ENCODE measurements at regions not wholly inside any gene's neighbourhood (a gene's known extent, or its start where the extent isn't known, plus 50 kb on each side); places are given as distances from the start of the nearest gene placed in this dataset.

DNA sequence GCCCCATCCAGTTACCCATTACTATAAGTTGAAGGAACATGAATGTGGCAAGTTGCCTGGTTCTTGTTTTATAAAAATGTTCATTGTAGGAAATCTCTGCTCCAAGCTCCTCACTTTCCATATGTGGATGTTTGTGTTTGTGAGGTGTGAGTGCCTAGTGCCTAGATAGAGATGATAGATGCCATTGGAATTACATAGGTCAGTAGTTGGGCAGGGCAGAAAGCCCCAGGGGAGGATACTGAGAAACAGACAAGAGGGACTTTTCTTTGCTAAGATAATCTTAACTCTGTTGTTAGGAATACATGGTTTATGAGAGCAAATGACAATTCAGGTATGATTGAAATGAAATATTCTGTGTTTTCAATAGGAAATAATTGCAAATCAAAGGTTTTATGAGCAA, 226.3 kb upstream of the GRIP1 start (continued):
- TF ChIP-seq DACH1 (IDR thresholded peaks at IDR 0.05; ENCODE audit: partially characterized antibody) (no peak), MTA3 (IDR thresholded peaks at IDR 0.05; ENCODE audit: borderline replicate concordance) (no peak), SNIP1 (IDR thresholded peaks at IDR 0.05; ENCODE audit: low read depth) (no peak), TSC22D4 (tag; IDR thresholded peaks at IDR 0.05) (no peak), ZBED1 (IDR thresholded peaks at IDR 0.05) (no peak), ARID1B (IDR thresholded peaks at IDR 0.05) (no peak)
- TF ChIP-seq, protein P1, sequence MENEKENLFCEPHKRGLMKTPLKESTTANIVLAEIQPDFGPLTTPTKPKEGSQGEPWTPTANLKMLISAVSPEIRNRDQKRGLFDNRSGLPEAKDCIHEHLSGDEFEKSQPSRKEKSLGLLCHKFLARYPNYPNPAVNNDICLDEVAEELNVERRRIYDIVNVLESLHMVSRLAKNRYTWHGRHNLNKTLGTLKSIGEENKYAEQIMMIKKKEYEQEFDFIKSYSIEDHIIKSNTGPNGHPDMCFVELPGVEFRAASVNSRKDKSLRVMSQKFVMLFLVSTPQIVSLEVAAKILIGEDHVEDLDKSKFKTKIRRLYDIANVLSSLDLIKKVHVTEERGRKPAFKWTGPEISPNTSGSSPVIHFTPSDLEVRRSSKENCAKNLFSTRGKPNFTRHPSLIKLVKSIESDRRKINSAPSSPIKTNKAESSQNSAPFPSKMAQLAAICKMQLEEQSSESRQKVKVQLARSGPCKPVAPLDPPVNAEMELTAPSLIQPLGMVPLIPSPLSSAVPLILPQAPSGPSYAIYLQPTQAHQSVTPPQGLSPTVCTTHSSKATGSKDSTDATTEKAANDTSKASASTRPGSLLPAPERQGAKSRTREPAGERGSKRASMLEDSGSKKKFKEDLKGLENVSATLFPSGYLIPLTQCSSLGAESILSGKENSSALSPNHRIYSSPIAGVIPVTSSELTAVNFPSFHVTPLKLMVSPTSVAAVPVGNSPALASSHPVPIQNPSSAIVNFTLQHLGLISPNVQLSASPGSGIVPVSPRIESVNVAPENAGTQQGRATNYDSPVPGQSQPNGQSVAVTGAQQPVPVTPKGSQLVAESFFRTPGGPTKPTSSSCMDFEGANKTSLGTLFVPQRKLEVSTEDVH (IDR thresholded peaks at IDR 0.05; ENCODE audit: low read depth, partially characterized antibody): no peak
- TF ChIP-seq, protein P2, sequence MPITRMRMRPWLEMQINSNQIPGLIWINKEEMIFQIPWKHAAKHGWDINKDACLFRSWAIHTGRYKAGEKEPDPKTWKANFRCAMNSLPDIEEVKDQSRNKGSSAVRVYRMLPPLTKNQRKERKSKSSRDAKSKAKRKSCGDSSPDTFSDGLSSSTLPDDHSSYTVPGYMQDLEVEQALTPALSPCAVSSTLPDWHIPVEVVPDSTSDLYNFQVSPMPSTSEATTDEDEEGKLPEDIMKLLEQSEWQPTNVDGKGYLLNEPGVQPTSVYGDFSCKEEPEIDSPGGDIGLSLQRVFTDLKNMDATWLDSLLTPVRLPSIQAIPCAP (CRISPR knock-in tag; IDR thresholded peaks at IDR 0.05; ENCODE audit: borderline replicate concordance): no peak
- TF ChIP-seq, protein P3, sequence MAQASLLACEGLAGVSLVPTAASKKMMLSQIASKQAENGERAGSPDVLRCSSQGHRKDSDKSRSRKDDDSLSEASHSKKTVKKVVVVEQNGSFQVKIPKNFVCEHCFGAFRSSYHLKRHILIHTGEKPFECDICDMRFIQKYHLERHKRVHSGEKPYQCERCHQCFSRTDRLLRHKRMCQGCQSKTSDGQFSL (CRISPR knock-in tag; IDR thresholded peaks at IDR 0.05): no peak
- TF ChIP-seq, protein P3 (tag; IDR thresholded peaks at IDR 0.05): no peak

Data from K562 (cell line).